Naive thymus-derived CD4-positive, alpha-beta T cell (primary cell): ENCODE measurements at regions not wholly inside any gene's neighbourhood (a gene's known extent, or its start where the extent isn't known, plus 50 kb on each side); places are given as distances from the start of the nearest gene placed in this dataset.

Experiments used
- ATAC-seq: fragments of 150-1000 bp; cut with Tn5 transposase; 2 replicates; pipeline ENCODE4 v1.10.0; 2021; ENCODE audit warnings: mild to moderate bottlenecking, moderate library complexity
- CTCF ChIA-PET: fragments of 350-600 bp; sonication (Branson Sonifier 250); formaldehyde crosslinking; loops from one replicate; lab custom pipeline; 2021; ENCODE audit warnings: antibody characterized with exemption; lab: Charles Lee
- POLR2A ChIA-PET: fragments of 350-600 bp; sonication (Branson Sonifier 250); formaldehyde crosslinking; loops from one replicate; lab custom pipeline; 2021; ENCODE audit warnings: antibody characterized with exemption, inconsistent platforms; lab: Charles Lee
- DNase-seq, 9 donors: peaks; one replicate each; pipeline versions ENCODE4 v3.0.0 to v3.0.0-alpha.2; 2020 to 2022; ENCODE audit warnings: mixed read lengths in 1 of 9
- H3K27ac ChIP-seq: one replicate; pipeline ENCODE4 v1.7.0; 2013; ENCODE audit warnings: mild to moderate bottlenecking, low read depth, low read length, moderate library complexity
- H3K27me3 ChIP-seq, 2 donors: one replicate each; pipeline ENCODE4 v1.7.0; 2013; ENCODE audit warnings: low read length in 2 of 2, mild to moderate bottlenecking in 2 of 2, moderate library complexity in 2 of 2; ENCODE audit not compliant: control insufficient read depth in 2 of 2, insufficient read depth in 2 of 2
- H3K36me3 ChIP-seq, 3 experiments: 1 replicate in 2 of 3; 2 replicates in 1 of 3; pipeline ENCODE4 v1.7.0; 2013; ENCODE audit warnings: low read length in 3 of 3, mild to moderate bottlenecking in 3 of 3, moderate library complexity in 1 of 3; ENCODE audit not compliant: insufficient read depth in 3 of 3, control insufficient read depth in 2 of 3
- H3K4me1 ChIP-seq, 2 donors: one replicate each; pipeline ENCODE4 v1.7.0; 2013; ENCODE audit warnings: low read length in 2 of 2, mild to moderate bottlenecking in 2 of 2, moderate library complexity in 1 of 2; ENCODE audit not compliant: control insufficient read depth in 2 of 2, insufficient read depth in 2 of 2
- H3K4me3 ChIP-seq: 2 replicates; pipeline ENCODE4 v1.7.0; 2013; ENCODE audit warnings: mild to moderate bottlenecking, low read length
- H3K9me3 ChIP-seq, 3 experiments: 1 replicate in 2 of 3; 2 replicates in 1 of 3; pipeline ENCODE4 v1.7.0; 2013; ENCODE audit warnings: low read length in 3 of 3; ENCODE audit not compliant: control insufficient read depth in 2 of 3
- H3K27ac Mint-ChIP-seq, 9 donors: one replicate each; pipeline ENCODE4 v1.8.0; 2020 to 2022; ENCODE audit warnings: mixed read lengths in 9 of 9, mild to moderate bottlenecking in 8 of 9, moderate library complexity in 5 of 9, inconsistent platforms in 2 of 9
- H3K27me3 Mint-ChIP-seq, 5 donors: one replicate each; pipeline ENCODE4 v1.8.0; 2021 to 2022; ENCODE audit warnings: mixed read lengths in 5 of 5, mild to moderate bottlenecking in 1 of 5
- H3K36me3 Mint-ChIP-seq, 5 donors: one replicate each; pipeline ENCODE4 v1.8.0; 2020 to 2022; ENCODE audit warnings: mixed read lengths in 5 of 5, mild to moderate bottlenecking in 3 of 5, inconsistent platforms in 1 of 5
- H3K4me1 Mint-ChIP-seq, 7 donors: one replicate each; pipeline ENCODE4 v1.8.0; 2020 to 2022; ENCODE audit warnings: mixed read lengths in 7 of 7, mild to moderate bottlenecking in 3 of 7, inconsistent platforms in 1 of 7
- H3K4me3 Mint-ChIP-seq, 10 donors: one replicate each; pipeline ENCODE4 v1.8.0; 2020 to 2022; ENCODE audit warnings: mild to moderate bottlenecking in 10 of 10, mixed read lengths in 10 of 10, moderate library complexity in 6 of 10, inconsistent platforms in 2 of 10
- H3K9me3 Mint-ChIP-seq, 11 donors: one replicate each; pipeline ENCODE4 v1.8.0; 2020 to 2022; ENCODE audit warnings: mixed read lengths in 11 of 11, mild to moderate bottlenecking in 4 of 11, inconsistent platforms in 1 of 11, moderate library complexity in 1 of 11
- intact Hi-C, 2 donors: fragments of 100-400 bp; cut with micrococcal nuclease; formaldehyde crosslinking; loops; one replicate each; pipeline ENCODE4 v1.15.1; 2023

DNA sequence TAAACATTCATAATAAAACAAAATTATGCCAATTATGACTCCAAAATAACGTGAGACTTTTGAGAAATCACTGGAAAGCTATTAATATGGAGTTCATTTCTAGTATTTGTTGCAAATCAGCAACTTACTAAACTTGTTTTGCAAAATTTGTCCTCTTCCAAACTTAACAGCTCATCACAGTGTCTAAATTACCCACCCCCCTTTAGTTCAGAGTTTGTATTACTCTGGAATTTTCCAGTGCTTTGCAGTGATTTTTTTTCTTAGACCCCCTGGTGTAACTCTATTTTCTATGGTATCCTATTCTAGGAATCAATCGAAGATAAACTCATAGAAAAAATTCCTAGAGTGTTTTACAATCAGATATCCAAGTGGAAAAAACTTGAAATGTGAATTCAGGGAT is 72.4 kb upstream of the CACHD1 start:
- ChIA-PET POLR2A (no interaction called here), CTCF (interaction anchor here (0.7 kb wide), 1 partner anchor 1262 kb away, joined by 3 read pairs; no protein-coding TSS in a partner anchor)
- DNase-seq = no peak
- Histone ChIP-seq H3K27me3 (peaks cover 0 to 2% of the 10 kb centered on the region in 2 donors), H3K27ac (no peak overlapping the region), H3K4me1 (no peaks in the 10 kb centered on the region), H3K36me3 (no peaks in the 10 kb centered on the region), H3K9me3 (no peaks in the 10 kb centered on the region), H3K4me3 (no peak overlapping the region)
- H3K36me3 Mint-ChIP-seq = no peaks in the 10 kb centered on the region
- no peak overlapping the region for H3K27ac Mint-ChIP-seq
- ATAC-seq = no peak
- peaks cover 7 to 14% (median 7%) of the 10 kb centered on the region in 5 donors for H3K27me3 Mint-ChIP-seq
- no peak overlapping the region for H3K4me3 Mint-ChIP-seq
- peaks cover 0 to 3% (median 0%) of the 10 kb centered on the region in 7 donors for H3K4me1 Mint-ChIP-seq
- intact Hi-C loops = no loop called here
- no peaks in the 10 kb centered on the region for H3K9me3 Mint-ChIP-seq

DNA sequence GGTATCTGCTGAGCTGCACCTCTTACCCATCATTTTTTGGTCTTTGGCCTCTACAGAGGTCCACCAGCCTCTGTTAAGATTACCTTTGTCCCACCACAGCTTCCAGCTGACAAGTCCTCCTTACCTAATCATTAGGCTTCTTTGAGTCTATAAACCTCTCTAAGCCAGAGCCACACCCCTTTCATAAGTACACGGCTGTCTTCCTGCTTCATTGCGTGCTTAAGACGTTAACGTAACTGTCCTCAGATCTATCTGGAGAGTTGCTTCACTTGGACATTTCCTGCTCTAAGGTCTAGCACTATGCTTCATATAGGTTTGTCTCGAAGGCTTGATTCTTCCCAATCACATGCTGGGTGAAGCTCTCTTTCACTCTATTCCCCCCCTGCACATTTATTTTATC is 71.0 kb upstream of the CACHD1 start:
- H3K4me1 Mint-ChIP-seq = peaks cover 0 to 3% (median 0%) of the 10 kb centered on the region in 7 donors
- Histone ChIP-seq H3K4me3 (no peak overlapping the region), H3K27ac (no peak overlapping the region), H3K4me1 (no peaks in the 10 kb centered on the region), H3K36me3 (no peaks in the 10 kb centered on the region), H3K27me3 (no peaks in the 10 kb centered on the region), H3K9me3 (no peaks in the 10 kb centered on the region)
- H3K4me3 Mint-ChIP-seq = no peak overlapping the region
- POLR2A ChIA-PET = no interaction called here
- H3K9me3 Mint-ChIP-seq = no peaks in the 10 kb centered on the region
- no peaks in the 10 kb centered on the region for H3K36me3 Mint-ChIP-seq
- H3K27me3 Mint-ChIP-seq = peaks cover 1 to 10% (median 4%) of the 10 kb centered on the region in 5 donors
- intact Hi-C loops = no loop called here
- DNase-seq (no peak), ATAC-seq (no peak)
- CTCF ChIA-PET = no interaction called here
- H3K27ac Mint-ChIP-seq = no peak overlapping the region

DNA sequence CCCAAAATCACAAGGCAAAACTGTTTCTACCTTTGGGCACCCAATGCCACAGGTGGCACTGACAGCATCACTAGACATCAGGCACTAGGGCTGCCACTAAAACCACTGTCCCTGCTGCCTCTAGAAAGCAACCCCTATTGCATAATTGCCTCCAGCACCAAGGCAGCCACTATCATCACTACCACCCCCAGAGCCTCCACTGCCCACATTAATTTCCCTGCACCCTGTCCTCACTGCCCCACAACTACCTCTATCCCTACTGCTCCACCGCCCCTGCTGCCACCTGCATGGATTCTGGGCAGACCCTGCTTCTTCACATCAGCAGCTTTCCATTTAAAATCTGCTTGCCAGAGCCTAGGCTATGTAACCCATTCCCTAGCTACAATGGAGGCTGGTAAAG is 68.6 kb upstream of the CACHD1 start:
- H3K9me3 Mint-ChIP-seq = peaks cover 0 to 3% (median 0%) of the 10 kb centered on the region in 11 donors
- Histone ChIP-seq H3K27ac (no peak overlapping the region), H3K4me3 (no peak overlapping the region), H3K27me3 (no peaks in the 10 kb centered on the region), H3K4me1 (no peaks in the 10 kb centered on the region), H3K9me3 (no peaks in the 10 kb centered on the region), H3K36me3 (no peaks in the 10 kb centered on the region)
- ATAC-seq (no peak), DNase-seq (no peak)
- peaks cover 0 to 12% (median under 1%) of the 10 kb centered on the region in 5 donors for H3K27me3 Mint-ChIP-seq
- CTCF ChIA-PET = no interaction called here
- no peaks in the 10 kb centered on the region for H3K36me3 Mint-ChIP-seq
- intact Hi-C loops = no loop called here
- no peak overlapping the region for H3K27ac Mint-ChIP-seq
- no peak overlapping the region for H3K4me3 Mint-ChIP-seq
- peaks cover 0 to 1% (median 0%) of the 10 kb centered on the region in 7 donors for H3K4me1 Mint-ChIP-seq
- POLR2A ChIA-PET = no interaction called here

DNA sequence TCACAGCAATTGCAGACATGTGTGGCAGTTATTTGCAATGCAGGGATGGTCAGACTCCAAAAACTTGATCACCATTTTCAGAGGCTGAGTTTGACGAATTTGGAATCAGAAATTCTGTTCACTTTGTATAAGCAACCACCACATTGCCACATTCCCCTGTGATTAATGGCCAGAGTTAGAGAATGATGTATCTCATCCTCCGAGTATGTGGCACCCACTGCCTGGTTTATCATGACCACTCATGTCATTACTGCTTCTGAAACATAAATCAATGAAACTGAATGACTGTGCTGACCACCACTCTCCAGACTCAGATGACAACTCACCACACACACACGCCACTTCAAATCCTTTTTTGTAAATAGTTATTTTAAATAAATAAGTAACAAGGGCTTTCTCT is 66.6 kb upstream of the CACHD1 start:
- Mint-ChIP-seq H3K27ac (no peak overlapping the region), H3K27me3 (peaks cover 0 to 15% (median 8%) of the 10 kb centered on the region in 5 donors)

DNA sequence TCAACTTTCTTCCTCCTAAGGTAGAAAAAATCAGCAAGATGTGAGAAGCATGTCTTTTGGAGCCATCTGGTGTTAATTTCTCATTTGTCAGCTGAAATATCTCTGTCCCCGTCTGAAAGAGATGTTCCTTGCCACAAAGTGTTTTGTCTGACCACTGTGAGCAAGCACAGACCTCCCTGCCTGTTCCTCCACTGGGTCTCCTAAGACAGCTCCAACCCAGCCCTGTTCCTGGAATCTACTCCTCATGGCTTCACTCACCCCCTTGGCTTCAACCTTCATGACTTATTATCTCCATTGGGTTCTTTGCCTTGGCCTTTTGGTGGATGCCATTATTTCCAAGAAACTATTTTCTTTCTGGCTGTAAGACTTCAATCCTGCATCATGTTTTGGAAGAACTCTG is 65.7 kb upstream of the CACHD1 start:
- peaks cover 0 to 15% (median 8%) of the 10 kb centered on the region in 5 donors for H3K27me3 Mint-ChIP-seq
- peaks cover 0 to 3% (median 0%) of the 10 kb centered on the region in 11 donors for H3K9me3 Mint-ChIP-seq
- DNase-seq (no peak), ATAC-seq (no peak)
- no peaks in the 10 kb centered on the region for H3K9me3 ChIP-seq
- no peak overlapping the region for H3K27ac ChIP-seq
- H3K27me3 ChIP-seq = no peaks in the 10 kb centered on the region
- no peak overlapping the region for H3K4me3 Mint-ChIP-seq
- no peaks in the 10 kb centered on the region for H3K36me3 ChIP-seq
- POLR2A ChIA-PET = no interaction called here
- no peaks in the 10 kb centered on the region for H3K4me1 ChIP-seq
- H3K27ac Mint-ChIP-seq = no peak overlapping the region
- intact Hi-C loops = no loop called here
- peaks cover 0 to 1% (median 0%) of the 10 kb centered on the region in 7 donors for H3K4me1 Mint-ChIP-seq
- CTCF ChIA-PET = no interaction called here
- no peaks in the 10 kb centered on the region for H3K36me3 Mint-ChIP-seq
- H3K4me3 ChIP-seq = no peak overlapping the region

More for the DNA sequence above, 66.6 kb upstream of the CACHD1 start:
- DNase-seq = no peak
- peaks cover 0 to 3% (median 0%) of the 10 kb centered on the region in 11 donors for H3K9me3 Mint-ChIP-seq
- CTCF ChIA-PET = no interaction called here
- H3K27ac ChIP-seq = no peak overlapping the region
- intact Hi-C loops = no loop called here
- no peaks in the 10 kb centered on the region for H3K36me3 ChIP-seq
- no peak for ATAC-seq
- no peaks in the 10 kb centered on the region for H3K36me3 Mint-ChIP-seq
- H3K4me1 ChIP-seq = no peaks in the 10 kb centered on the region
- no peaks in the 10 kb centered on the region for H3K9me3 ChIP-seq
- no peak overlapping the region for H3K4me3 Mint-ChIP-seq
- no peak overlapping the region for H3K4me3 ChIP-seq
- H3K4me1 Mint-ChIP-seq = peaks cover 0 to 1% (median 0%) of the 10 kb centered on the region in 7 donors
- POLR2A ChIA-PET = no interaction called here
- no peaks in the 10 kb centered on the region for H3K27me3 ChIP-seq

DNA sequence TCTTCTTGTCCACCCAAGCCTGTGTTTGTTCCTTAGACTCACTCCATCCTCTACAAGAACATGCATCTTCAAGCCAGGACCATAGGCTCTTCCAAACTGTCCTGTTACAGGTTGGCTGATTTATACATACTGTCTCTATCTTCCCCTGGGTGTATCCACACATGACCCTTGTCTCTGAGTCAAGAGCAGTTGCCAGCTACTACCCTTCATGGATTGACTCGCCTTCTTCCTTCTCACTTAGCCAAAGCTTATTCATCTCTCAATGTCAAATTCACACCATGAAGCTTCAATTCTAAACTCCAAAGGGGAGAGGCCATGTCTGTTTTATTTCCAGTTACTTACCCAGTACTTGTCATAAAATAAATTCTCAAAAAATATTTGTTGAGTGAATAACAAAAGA is 64.1 kb upstream of the CACHD1 start:
- Mint-ChIP-seq H3K9me3 (peaks cover 0 to 3% (median 0%) of the 10 kb centered on the region in 11 donors), H3K27ac (no peak overlapping the region), H3K36me3 (no peaks in the 10 kb centered on the region), H3K4me1 (peaks cover 0 to 1% (median 0%) of the 10 kb centered on the region in 7 donors), H3K27me3 (peaks cover 0 to 15% (median 7%) of the 10 kb centered on the region in 5 donors), H3K4me3 (no peak overlapping the region)
- intact Hi-C loops = no loop called here
- POLR2A ChIA-PET = no interaction called here
- Histone ChIP-seq H3K4me1 (no peaks in the 10 kb centered on the region), H3K36me3 (no peaks in the 10 kb centered on the region), H3K27ac (no peak overlapping the region), H3K4me3 (no peak overlapping the region), H3K9me3 (no peaks in the 10 kb centered on the region), H3K27me3 (no peaks in the 10 kb centered on the region)
- no peak for ATAC-seq
- no peak for DNase-seq
- CTCF ChIA-PET = no interaction called here

DNA sequence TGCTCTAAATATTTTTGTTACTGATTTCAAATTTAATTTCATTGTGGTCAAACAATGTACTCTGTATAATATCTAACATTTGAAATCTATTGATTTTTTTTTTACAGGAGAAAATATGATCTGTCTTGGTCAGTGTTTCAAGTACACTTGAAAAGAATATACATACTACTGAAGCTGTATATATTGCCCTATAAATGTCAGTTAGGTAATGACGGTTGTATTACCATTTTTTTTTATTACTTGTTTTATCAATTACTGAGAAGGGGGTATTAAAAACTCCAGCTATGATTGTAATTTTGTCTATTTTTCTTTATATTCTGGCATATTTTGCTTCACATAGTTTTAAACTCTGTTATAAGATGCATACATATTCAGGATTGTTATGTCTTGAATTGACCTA is 59.7 kb upstream of the CACHD1 start:
- H3K4me3 ChIP-seq = no peak overlapping the region
- H3K9me3 Mint-ChIP-seq = peaks cover 0 to 3% (median 0%) of the 10 kb centered on the region in 11 donors
- H3K4me1 ChIP-seq = no peaks in the 10 kb centered on the region
- H3K9me3 ChIP-seq = no peaks in the 10 kb centered on the region
- H3K27ac Mint-ChIP-seq = no peak overlapping the region
- H3K27me3 ChIP-seq = no peaks in the 10 kb centered on the region
- ChIA-PET POLR2A (no interaction called here), CTCF (no interaction called here)
- H3K4me3 Mint-ChIP-seq = no peak overlapping the region
- H3K4me1 Mint-ChIP-seq = no peaks in the 10 kb centered on the region
- H3K36me3 Mint-ChIP-seq = peaks cover 0 to 5% (median 0%) of the 10 kb centered on the region in 5 donors
- H3K36me3 ChIP-seq = no peaks in the 10 kb centered on the region
- ATAC-seq (no peak), DNase-seq (no peak)
- H3K27ac ChIP-seq = no peak overlapping the region
- intact Hi-C loops = no loop called here
- peaks cover 0 to 15% (median 9%) of the 10 kb centered on the region in 5 donors for H3K27me3 Mint-ChIP-seq
